Hindlimb muscle (tissue), 1 donor: ENCODE measurements at regions not wholly inside any gene's neighbourhood (a gene's known extent, or its start where the extent isn't known, plus 50 kb on each side); places are given as distances from the start of the nearest gene placed in this dataset.
A peak's percentile ranks its signal among the peaks of the same experiment; 100 is the strongest.
"Not testable (repeated sequence)": the region's sequence is repeated elsewhere in the genome, so short reads cannot be mapped to it uniquely, and the experiment has no call there.

Experiments used
- DNase-seq: peaks from one replicate; pipeline ENCODE4 v3.0.0-alpha.2; 2013

DNA sequence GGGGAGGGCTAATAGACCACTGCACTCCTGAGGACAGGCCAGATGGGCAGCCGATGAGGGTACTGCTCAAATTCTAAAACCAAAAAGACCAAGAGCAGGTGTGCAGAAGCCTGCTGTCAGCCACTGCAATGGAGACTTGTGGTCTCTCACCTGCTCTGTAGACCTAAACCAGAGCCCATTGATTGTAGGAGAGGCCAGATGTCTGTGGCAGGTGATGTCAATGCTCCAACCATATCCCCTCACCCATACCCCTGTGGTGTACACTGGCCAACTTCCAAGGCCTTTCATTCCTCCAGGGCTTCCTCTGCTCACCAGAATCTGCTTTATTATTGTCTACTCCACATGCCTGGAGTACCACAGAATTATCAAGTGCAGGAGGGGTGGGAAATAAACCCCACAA, 116.9 kb upstream of the CHST15 start:
- no peak for DNase-seq

GRCh38 chr10:124207391-124207790, 114.0 kb upstream of the CHST15 start:
- no peak for DNase-seq

- no peak for DNase-seq
Observed at GRCh38 chr10:124206616-124207015, 113.2 kb upstream of the CHST15 start.

DNA sequence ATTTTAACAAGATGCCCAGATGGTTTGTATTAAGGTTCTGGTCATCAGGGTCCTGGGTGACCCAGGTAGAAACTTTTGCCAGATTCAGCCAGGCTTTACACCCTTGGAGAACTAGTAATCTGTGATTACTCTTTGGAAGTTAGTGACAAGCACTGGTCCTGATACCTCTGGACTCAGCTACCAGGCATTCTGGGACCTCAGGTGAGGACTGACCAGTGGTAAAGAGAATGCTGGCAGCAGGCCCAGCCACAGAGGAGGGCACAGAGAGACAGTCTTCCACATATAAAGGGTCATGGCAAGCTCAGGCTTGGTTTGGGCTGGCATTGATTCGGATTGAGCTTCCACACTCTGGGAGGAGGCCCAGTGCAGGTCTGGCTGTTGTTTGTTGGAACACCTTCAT, 112.0 kb upstream of the CHST15 start:
- DNase-seq, result no peak

- no peak for DNase-seq
Observed at GRCh38 chr10:124204726-124205125, 111.3 kb upstream of the CHST15 start.

- DNase-seq, result no peak
Observed at GRCh38 chr10:124200011-124200410, 106.6 kb upstream of the CHST15 start.

DNA sequence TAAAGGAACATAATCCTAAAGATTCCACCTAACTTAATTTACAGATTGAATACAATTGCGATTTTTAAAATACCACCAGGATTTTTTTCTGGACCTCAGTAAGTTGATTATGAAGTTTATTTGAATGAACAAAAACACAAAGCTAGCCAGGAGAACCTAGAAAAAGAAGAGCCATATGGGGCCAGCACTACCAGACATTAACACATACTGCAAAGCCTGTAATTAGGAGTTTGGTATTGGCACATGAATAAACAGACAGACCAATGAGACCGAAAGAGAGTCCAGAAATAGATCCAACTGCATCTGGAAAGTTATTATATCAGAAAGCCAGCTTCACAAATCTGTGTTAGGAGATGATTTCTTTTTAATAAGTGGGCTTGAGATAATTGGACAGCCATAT, 105.5 kb upstream of the CHST15 start:
- no peak for DNase-seq

- DNase-seq, result no peak
Observed at GRCh38 chr10:124198125-124198501, 104.7 kb upstream of the CHST15 start.

- DNase-seq, result peak; percentile 56
Observed at GRCh38 chr10:124197371-124198124, 104.2 kb upstream of the CHST15 start.

DNA sequence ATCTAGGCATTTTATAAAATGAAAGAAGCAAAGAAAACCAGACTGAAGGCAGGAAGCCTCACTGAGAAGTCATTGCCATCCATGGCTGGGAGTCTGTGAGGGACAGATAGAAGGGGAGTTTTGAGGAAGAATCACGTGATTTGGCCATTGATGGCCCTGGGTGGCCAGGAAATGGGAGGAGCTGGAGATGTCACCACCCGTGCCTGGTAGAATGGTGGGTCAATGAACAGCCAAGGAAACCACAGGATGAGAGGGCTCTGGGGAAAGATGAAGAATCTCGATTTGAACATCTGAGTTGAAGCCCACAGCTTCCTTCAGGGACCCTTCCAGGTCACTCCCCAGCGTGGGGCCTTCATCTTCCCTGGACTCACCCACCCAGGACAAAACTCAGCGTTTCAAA, 103.3 kb upstream of the CHST15 start:
- DNase-seq, result no peak

- DNase-seq, result no peak
Observed at GRCh38 chr10:124194199-124194824, 100.9 kb upstream of the CHST15 start.

DNA sequence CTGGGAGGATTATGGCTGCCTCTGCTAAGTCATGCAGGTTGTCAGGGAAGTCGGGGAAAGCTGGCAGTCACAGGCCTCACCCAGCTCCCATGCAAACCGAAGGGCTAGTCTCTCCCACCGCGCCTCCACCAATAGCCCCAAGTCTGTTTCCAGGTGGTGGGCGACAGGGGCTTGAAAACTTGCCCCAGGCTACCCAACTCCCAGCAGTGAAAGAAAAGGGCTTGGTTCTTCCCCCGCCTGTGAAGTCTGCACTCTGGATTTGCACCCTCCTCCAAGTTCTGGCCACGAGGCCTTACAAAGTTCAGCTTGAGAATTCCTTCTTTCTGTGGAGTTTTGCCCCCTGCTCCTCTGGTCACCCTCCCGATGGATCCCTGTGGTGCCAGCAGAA, 99.9 kb upstream of the CHST15 start:
- no peak for DNase-seq

DNA sequence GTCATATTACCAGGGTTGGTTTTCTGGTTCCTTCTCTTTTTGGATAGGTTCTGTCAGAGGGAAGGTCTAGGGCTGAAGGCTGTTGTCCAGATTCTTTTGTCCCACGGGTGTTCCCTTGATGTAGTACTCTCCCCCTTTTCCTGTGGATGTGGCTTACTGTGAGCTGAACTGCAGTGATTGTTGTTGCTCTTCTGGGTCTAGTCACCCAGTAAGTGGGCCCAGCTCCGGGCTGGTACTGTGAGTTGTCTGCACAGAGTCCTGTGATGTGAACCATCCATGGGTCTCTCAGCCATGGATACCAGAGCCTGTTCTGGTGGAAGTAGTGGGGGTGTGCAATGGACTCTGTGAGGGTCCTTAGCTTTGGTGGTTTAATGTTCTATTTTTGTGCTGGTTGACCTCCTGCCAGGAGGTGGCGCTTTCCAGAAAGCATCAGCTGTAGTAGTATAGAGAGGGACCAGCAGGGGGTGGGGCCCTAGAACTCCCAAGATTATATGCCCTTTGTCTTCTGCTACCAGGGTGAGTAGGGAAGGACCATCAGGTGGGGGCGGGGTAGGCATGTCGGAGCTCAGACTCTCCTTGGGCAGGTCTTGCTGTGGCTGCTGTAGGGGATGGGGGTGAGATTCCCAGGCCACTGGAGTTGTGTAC, 99.4 kb upstream of the CHST15 start:
- DNase-seq, result not testable (repeated sequence)

DNA sequence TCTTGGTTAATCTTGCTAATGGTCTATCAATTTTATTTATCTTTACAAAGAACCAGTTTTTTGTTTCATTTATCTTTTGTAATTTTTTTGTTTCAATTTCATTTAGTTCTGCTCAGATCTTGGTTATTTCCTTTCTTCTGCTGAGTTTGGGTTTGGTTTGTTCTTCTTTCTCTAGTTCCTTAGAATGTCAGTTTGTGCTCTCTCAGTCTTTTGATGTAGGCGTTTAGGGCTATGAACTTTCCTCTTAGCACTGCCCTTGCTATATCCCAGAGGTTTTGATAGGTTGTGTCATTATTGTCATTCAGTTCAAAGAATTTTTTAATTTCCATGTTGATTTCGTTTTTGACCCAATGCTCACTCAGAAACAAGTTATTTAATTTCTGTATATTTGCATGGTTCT, 97.1 kb upstream of the CHST15 start:
- not testable (repeated sequence) for DNase-seq

GRCh38 chr10:124186956-124187355, 93.6 kb upstream of the CHST15 start:
- no peak for DNase-seq

DNA sequence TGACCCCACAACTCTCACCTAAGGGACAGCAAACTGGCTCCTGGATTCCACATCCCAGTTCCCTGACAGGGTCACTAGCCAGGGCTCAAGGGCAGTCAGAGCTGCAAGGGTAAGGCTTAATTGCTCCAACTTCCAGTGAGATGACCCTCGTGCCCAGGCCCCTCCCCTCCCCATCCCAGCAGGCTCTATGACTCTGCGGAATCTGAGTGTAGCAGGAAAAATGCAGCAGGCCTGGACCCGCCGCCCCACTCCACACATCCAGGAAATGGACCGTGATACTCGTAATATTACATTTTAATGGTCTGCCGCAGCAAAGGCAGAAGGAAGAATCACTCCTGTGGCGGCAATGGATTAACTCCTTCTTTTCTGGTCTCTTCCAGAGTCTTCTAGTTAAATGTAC, 91.7 kb upstream of the CHST15 start:
- DNase-seq, result no peak

DNA sequence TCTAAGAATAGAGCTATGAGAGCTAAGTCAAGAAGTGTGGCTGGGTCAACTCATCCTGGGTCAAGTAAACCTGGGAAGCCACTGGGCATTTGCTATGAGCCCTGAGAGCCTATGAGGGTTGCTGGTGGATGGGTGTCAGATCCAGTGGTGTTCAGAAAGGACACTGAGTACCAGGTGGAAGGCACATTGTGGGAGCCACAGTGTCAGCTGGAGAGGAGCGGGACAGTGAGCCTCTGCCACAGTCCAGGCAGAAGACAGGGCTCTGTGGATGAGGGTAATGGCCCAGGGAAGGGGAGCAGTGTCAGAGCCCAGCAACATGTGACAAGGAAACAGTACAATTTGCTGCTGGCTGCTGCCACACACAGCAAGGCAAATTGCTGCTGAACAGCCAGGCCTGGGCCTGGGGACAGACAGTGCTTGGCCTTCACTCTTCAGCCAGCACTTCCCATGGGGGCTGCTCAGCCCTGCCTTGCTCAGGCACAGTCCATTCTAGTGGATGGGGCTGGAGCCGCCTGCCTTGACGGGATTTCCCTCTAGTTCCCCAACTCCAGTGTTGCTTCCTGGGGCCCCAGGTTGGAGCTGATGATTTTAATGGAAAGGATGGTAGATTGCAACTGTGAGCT, 90.9 kb upstream of the CHST15 start:
- no peak for DNase-seq

GRCh38 chr10:124183617-124184016, 90.2 kb upstream of the CHST15 start:
- DNase-seq, result no peak

DNA sequence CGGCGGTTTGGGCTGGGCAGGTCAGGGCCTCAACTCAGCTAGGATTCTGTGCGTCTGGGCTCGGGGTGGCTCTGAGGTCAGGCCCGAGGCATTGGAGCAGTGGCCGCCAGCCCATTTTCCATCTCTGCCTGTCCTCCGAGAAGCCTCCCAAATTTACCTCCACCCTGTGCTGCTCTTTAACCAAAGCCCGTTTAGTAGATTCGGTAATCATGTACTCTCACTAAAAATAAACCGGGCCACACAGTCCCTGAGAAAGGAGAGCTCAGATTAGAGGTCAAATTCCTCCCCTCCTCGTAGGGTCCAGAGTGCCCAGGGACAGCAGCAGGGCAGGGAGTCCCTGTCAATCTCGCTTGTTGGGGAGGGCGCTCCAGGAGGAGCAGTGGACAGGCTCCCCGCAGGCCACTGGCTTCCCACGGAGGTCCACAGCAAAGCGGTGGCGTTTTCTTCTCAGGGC, 88.7 kb upstream of the CHST15 start:
- no peak for DNase-seq

DNA sequence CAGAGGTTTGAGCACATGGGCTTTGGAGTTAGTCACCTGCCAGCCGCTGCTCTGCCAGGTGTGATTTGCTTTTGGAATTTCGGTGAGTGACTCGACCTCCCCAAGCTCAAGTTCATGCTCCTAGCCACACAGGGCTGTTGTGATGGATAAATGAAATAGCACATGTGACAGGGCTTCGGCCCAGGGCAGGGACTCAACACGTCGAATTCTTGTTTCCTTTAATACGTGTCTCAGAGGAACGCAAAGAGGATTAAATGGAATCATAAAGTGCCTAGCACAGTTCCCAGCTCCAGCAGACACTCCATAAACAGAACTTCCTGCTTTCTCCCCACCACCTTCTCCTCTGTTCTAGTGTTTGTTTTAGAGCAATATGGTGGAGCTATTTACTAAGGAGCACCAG, 88.3 kb upstream of the CHST15 start:
- DNase-seq, result no peak

DNA sequence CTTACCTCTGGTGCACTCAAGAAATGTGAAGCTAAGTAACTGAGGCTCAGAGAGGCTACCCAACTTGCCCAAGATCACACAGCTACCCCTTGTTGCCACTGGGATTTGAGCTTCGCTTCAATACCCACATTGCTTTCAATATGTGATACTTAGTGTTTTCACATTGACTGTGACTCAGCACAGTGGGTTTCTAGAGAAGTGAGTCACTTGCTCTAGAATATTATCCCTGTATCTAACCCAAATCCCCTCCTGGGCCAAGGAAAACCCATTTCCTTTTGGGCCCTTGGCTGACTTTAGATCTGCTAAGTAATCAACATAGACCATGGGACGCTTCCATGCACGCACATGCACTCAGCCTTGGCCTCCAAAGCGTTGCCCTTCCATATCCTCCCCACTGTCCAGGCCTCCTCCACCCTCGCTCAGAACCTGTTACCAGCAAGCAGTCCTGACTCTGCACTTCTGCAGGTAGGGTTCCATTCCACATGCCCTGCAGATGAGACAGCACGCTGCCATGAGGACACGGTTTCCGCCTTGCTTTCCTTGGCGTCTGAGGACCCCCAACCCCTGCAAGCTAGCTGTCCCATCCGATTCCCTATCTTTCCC, 87.7 kb upstream of the CHST15 start:
- no peak for DNase-seq

DNA sequence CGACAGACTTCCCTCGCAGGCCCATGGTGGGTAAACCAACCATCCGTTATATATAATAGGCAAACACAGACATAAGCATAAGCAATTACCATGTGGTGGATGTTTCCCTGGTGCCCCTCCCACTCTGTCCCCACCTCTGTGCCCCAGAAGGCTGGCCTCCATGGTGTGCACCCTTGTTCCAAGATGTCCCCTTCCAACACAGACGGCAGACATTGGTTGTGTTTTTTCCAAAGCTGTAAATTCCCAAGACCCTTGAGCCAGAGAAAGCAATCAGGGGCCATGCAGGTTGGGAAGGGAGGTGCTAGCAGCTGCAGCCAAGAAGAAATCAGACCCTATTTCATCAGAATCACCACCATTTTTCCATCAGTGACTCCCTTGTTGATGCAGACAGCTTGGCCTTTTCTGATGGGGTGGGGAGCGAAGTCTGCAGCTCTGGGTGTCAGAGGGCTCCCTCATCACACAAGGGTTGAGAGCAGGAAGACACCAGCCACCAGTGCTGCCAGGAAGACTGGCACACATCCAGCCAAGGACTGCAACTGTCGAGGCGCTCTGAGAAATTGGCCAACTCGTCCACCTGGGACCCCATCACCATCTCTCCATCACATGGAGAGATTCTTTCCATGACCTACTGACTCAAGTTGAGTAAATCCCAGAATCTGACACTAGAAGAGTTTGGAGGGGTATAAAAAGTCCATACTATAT, 86.8 kb upstream of the CHST15 start:
- DNase-seq, result no peak
